Neural crest cell (in vitro differentiated cells): ENCODE measurements at regions not wholly inside any gene's neighbourhood (a gene's known extent, or its start where the extent isn't known, plus 50 kb on each side); places are given as distances from the start of the nearest gene placed in this dataset.

ENCODE experiments used
- DNase-seq: peaks from one replicate; pipeline ENCODE4 v3.0.0; 2021; ENCODE audit warnings: low read depth, mixed read lengths, low spot score
- H3K27ac Mint-ChIP-seq: one replicate; pipeline ENCODE4 v1.8.0; 2021; ENCODE audit warnings: mild to moderate bottlenecking, mixed read lengths; ENCODE audit not compliant: unreplicated experiment
- H3K27me3 Mint-ChIP-seq: 2 replicates; pipeline ENCODE4 v1.8.0; 2021; ENCODE audit warnings: low read depth, mild to moderate bottlenecking, mixed read lengths
- H3K36me3 Mint-ChIP-seq: 2 replicates; pipeline ENCODE4 v1.8.0; 2021; ENCODE audit warnings: low read depth, mild to moderate bottlenecking, mixed read lengths
- H3K4me1 Mint-ChIP-seq: 2 replicates; pipeline ENCODE4 v1.8.0; 2021; ENCODE audit warnings: mixed read lengths
- H3K4me3 Mint-ChIP-seq: one replicate; pipeline ENCODE4 v1.8.0; 2021; ENCODE audit warnings: mild to moderate bottlenecking, mixed read lengths
- H3K9me3 Mint-ChIP-seq: 2 replicates; pipeline ENCODE4 v1.8.0; 2021; ENCODE audit warnings: mixed read lengths
- CTCF ChIP-seq: fragments of 200-600 bp; sonication (generic); conservative IDR thresholded peaks from 2 replicates; pipeline ENCODE4 v1.5.0; 2021; ENCODE audit warnings: antibody characterized with exemption, mild to moderate bottlenecking

GRCh38 chr6:21893793-21894192 is 300.2 kb downstream of the SOX4 start:
- Mint-ChIP-seq H3K36me3 (peaks cover 9% of the 10 kb centered on the region), H3K27me3 (no peaks in the 10 kb centered on the region), H3K4me3 (no peak overlapping the region), H3K9me3 (peaks cover 3% of the 10 kb centered on the region), H3K4me1 (peaks cover 21% of the 10 kb centered on the region), H3K27ac (no peak overlapping the region)
- no peak for DNase-seq
- TF ChIP-seq CTCF, result no peak

GRCh38 chr6:21895555-21895954 is 302.0 kb downstream of the SOX4 start:
- H3K4me3 Mint-ChIP-seq, result no peak overlapping the region
- H3K4me1 Mint-ChIP-seq, result peaks cover 21% of the 10 kb centered on the region
- no peak for DNase-seq
- no peak for TF ChIP-seq CTCF
- no peak overlapping the region for H3K27ac Mint-ChIP-seq
- H3K36me3 Mint-ChIP-seq, result peaks cover 12% of the 10 kb centered on the region
- peaks cover 7% of the 10 kb centered on the region for H3K9me3 Mint-ChIP-seq
- no peaks in the 10 kb centered on the region for H3K27me3 Mint-ChIP-seq

GRCh38 chr6:21898107-21898796 is 304.7 kb downstream of the SOX4 start:
- Mint-ChIP-seq H3K4me3 (no peak overlapping the region), H3K27me3 (no peaks in the 10 kb centered on the region), H3K36me3 (peaks cover 12% of the 10 kb centered on the region), H3K27ac (no peak overlapping the region), H3K9me3 (peaks cover 8% of the 10 kb centered on the region), H3K4me1 (peaks cover 26% of the 10 kb centered on the region)
- DNase-seq, result no peak
- TF ChIP-seq CTCF, result no peak

- DNase-seq, result no peak
- Mint-ChIP-seq H3K27me3 (no peaks in the 10 kb centered on the region), H3K27ac (no peak overlapping the region), H3K36me3 (peaks cover 14% of the 10 kb centered on the region), H3K4me3 (no peak overlapping the region), H3K4me1 (peaks cover 31% of the 10 kb centered on the region), H3K9me3 (peaks cover 8% of the 10 kb centered on the region)
- no peak for TF ChIP-seq CTCF
These were observed 306.2 kb downstream of the SOX4 start for GRCh38 chr6:21899708-21900107.

GRCh38 chr6:21900730-21901129 is 307.2 kb downstream of the SOX4 start:
- peaks cover 30% of the 10 kb centered on the region for H3K4me1 Mint-ChIP-seq
- TF ChIP-seq CTCF, result no peak
- H3K9me3 Mint-ChIP-seq, result peaks cover 8% of the 10 kb centered on the region
- H3K27ac Mint-ChIP-seq, result no peak overlapping the region
- no peak overlapping the region for H3K4me3 Mint-ChIP-seq
- peaks cover 11% of the 10 kb centered on the region for H3K36me3 Mint-ChIP-seq
- DNase-seq, result no peak
- H3K27me3 Mint-ChIP-seq, result no peaks in the 10 kb centered on the region
